ENCODE measurements at regions not wholly inside any gene's neighbourhood (a gene's known extent, or its start where the extent isn't known, plus 50 kb on each side); places are given as distances from the start of the nearest gene placed in this dataset. TPM values are rescaled to one million over a fixed set of nuclear protein-coding genes. Genes with fewer than 3 reads are reported as not detected.

- Histone ChIP-seq H3K4me3 (ENCODE audit: low read depth in 1 of 3, low read length in 3 of 3) (peak overlapping the region; percentile 52 to 83 (median 78)), H3K4me1 (ENCODE audit: control insufficient read depth in 4 of 4, insufficient read depth in 4 of 4, low read length in 3 of 4) (peaks cover 0 to 18% (median 7%) of the 10 kb centered on the region in 4 donors), H3K9ac (ENCODE audit: low read depth in 1 of 2, low read length in 2 of 2) (peak overlapping the region; percentile 2 to 28), H3K27me3 (ENCODE audit: control insufficient read depth in 4 of 4, insufficient read depth in 4 of 4, low read length in 3 of 4) (no peaks in the 10 kb centered on the region), H3K9me3 (ENCODE audit: control insufficient read depth in 4 of 4, low read length in 3 of 4) (no peaks in the 10 kb centered on the region), H3K27ac (ENCODE audit: low read depth in 1 of 2, low read length in 2 of 2) (peak overlapping the region in 1 of 2 donors; percentile 61), H3K36me3 (ENCODE audit: control insufficient read depth in 4 of 4, insufficient read depth in 3 of 4, low read depth in 1 of 4, low read length in 3 of 4) (no peaks in the 10 kb centered on the region)
- TF ChIP-seq REST (IDR thresholded peaks at IDR 0.05) (no peak), JUND (IDR thresholded peaks at IDR 0.05) (no peak), FOXA1 (IDR thresholded peaks at IDR 0.05) (peak; percentile 52), EGR1 (IDR thresholded peaks at IDR 0.05; ENCODE audit: low read depth in 2 of 2) (no peak), HNF4A (conservative IDR thresholded peaks at IDR 0.05) (peak in 1 of 2 donors; percentile 25), GABPA (IDR thresholded peaks at IDR 0.05 in 1 of 2, conservative IDR thresholded peaks at IDR 0.05 in 1 of 2) (no peak), HNF4G (IDR thresholded peaks at IDR 0.05) (no peak), YY1 (IDR thresholded peaks at IDR 0.05) (peak; percentile 78), NR2F2 (IDR thresholded peaks at IDR 0.05) (no peak), ZBTB33 (IDR thresholded peaks at IDR 0.05) (peak; percentile 33), CTCF (IDR thresholded peaks at IDR 0.05; ENCODE audit: low read depth, low read length, missing input control) (no peak), RXRA (IDR thresholded peaks at IDR 0.05) (peak; percentile 1 to 31)
- TF ChIP-seq, protein P1, sequence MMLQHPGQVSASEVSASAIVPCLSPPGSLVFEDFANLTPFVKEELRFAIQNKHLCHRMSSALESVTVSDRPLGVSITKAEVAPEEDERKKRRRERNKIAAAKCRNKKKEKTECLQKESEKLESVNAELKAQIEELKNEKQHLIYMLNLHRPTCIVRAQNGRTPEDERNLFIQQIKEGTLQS (IDR thresholded peaks at IDR 0.05) = peak; percentile 99
- TF ChIP-seq, protein P2, sequence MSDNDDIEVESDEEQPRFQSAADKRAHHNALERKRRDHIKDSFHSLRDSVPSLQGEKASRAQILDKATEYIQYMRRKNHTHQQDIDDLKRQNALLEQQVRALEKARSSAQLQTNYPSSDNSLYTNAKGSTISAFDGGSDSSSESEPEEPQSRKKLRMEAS (IDR thresholded peaks at IDR 0.05) = peak; percentile 90
- 3% methylated on average over 34 of the region's 34 CpGs for WGBS
- DNase-seq (ENCODE audit: low spot score) = peak; percentile 87
These were observed 52.2 kb upstream of the BTN3A2 start for GRCh38 chr6:26312501-26313397.

Small RNAs in the stretch of these regions (small RNA-seq; reads per million reads assigned to genes)
- not detected for gene AL031777.2
- 1.3 reads per million, percentile 82 among the genes with 10 or more reads in this experiment for gene HIST1H2AD
- gene HIST1H2APS3 = not detected
- not detected for gene HIST1H4G
- not detected for gene LARP1P1

All from liver (tissue), 9 donors.